HEK293 (cell line): ENCODE measurements at regions not wholly inside any gene's neighbourhood (a gene's known extent, or its start where the extent isn't known, plus 50 kb on each side); places are given as distances from the start of the nearest gene placed in this dataset.

Experiments used
- CTCF ChIA-PET: fragments of 350-600 bp; formaldehyde crosslinking; extraction: SDS; loops from one replicate; lab custom pipeline; 2021; ENCODE audit warnings: antibody characterized with exemption; lab: Yijun Ruan, JAX
- POLR2A ChIA-PET: fragments of 300-600 bp; formaldehyde crosslinking; extraction: SDS; loops from one replicate; lab custom pipeline; 2020; ENCODE audit warnings: antibody characterized with exemption, inconsistent platforms; lab: Yijun Ruan, JAX
- H3K27ac ChIP-seq: fragments of 200-500 bp; sonication (Bioruptor generic); 2 replicates; pipeline ENCODE4 v1.5.1; 2014; ENCODE audit warnings: low read depth, low read length, control low read depth, inconsistent platforms; ENCODE audit errors: extremely low read depth
- H3K36me3 ChIP-seq, 2 experiments: fragments of 200-500 bp in 1 of 2; sonication (Bioruptor generic) in 1 of 2; 1 replicate in 1 of 2; 2 replicates in 1 of 2; pipeline ENCODE4 v1.5.1; 2014 to 2017; ENCODE audit warnings: inconsistent platforms in 2 of 2, low read length in 2 of 2; ENCODE audit not compliant: control insufficient read depth in 2 of 2, insufficient read depth in 1 of 2
- H3K4me1 ChIP-seq: fragments of 200-500 bp; sonication (Bioruptor generic); 2 replicates; pipeline ENCODE4 v1.5.1; 2014; ENCODE audit warnings: mild to moderate bottlenecking, low read length, inconsistent platforms; ENCODE audit not compliant: control insufficient read depth, insufficient read depth
- H3K4me3 ChIP-seq: 2 replicates; pipeline ENCODE4 v1.5.1; 2011; ENCODE audit warnings: low read depth, mild to moderate bottlenecking, control low read depth, low read length, moderate library complexity
- H3K9me3 ChIP-seq: fragments of 200-500 bp; sonication (Bioruptor generic); 2 replicates; pipeline ENCODE4 v1.5.1; 2014; ENCODE audit warnings: low read depth, low read length, inconsistent platforms; ENCODE audit not compliant: control insufficient read depth, insufficient read depth
- EGR2 ChIP-seq: fragments of 450-650 bp; formaldehyde crosslinking; IDR thresholded peaks from 2 replicates; pipeline ENCODE4 v1.5.1; 2016; ENCODE audit warnings: low read depth, missing biosample characterization, missing genetic modification characterization
- FEZF1 ChIP-seq: fragments of 450-650 bp; formaldehyde crosslinking; IDR thresholded peaks from 2 replicates; pipeline ENCODE4 v1.5.1; 2016; ENCODE audit warnings: missing biosample characterization, missing genetic modification characterization
- GFI1B ChIP-seq: fragments of 450-650 bp; formaldehyde crosslinking; IDR thresholded peaks from 2 replicates; pipeline ENCODE4 v1.5.1; 2016; ENCODE audit warnings: missing biosample characterization, missing genetic modification characterization
- HOXA7 ChIP-seq: sonication (generic); formaldehyde crosslinking; IDR thresholded peaks from 2 replicates; pipeline ENCODE4 v1.8.1; 2022; ENCODE audit warnings: missing genetic modification reagents, borderline replicate concordance
- KLF16 ChIP-seq: fragments of 450-650 bp; formaldehyde crosslinking; IDR thresholded peaks from 2 replicates; pipeline ENCODE4 v1.5.1; 2017; ENCODE audit warnings: missing biosample characterization, missing genetic modification characterization
- KLF8 ChIP-seq: fragments of 450-650 bp; formaldehyde crosslinking; IDR thresholded peaks from 2 replicates; pipeline ENCODE4 v1.5.1; 2016; ENCODE audit warnings: missing biosample characterization, missing genetic modification characterization
- MZF1 ChIP-seq: fragments of 450-650 bp; formaldehyde crosslinking; IDR thresholded peaks from 2 replicates; pipeline ENCODE4 v1.5.1; 2017; ENCODE audit warnings: missing biosample characterization, missing genetic modification characterization, borderline replicate concordance
- OSR2 ChIP-seq: fragments of 450-650 bp; formaldehyde crosslinking; IDR thresholded peaks from 2 replicates; pipeline ENCODE4 v1.5.1; 2016; ENCODE audit warnings: missing biosample characterization, missing genetic modification characterization
- SCRT1 ChIP-seq: fragments of 450-650 bp; formaldehyde crosslinking; IDR thresholded peaks from 2 replicates; pipeline ENCODE4 v1.5.1; 2016; ENCODE audit warnings: missing biosample characterization, missing genetic modification characterization, borderline replicate concordance
- SP2 ChIP-seq: fragments of 450-650 bp; formaldehyde crosslinking; IDR thresholded peaks from 2 replicates; pipeline ENCODE4 v1.5.1; 2016; ENCODE audit warnings: missing biosample characterization, missing genetic modification characterization
- SP7 ChIP-seq: fragments of 450-650 bp; formaldehyde crosslinking; IDR thresholded peaks from 2 replicates; pipeline ENCODE4 v1.5.1; 2016; ENCODE audit warnings: missing biosample characterization, missing genetic modification characterization
- ZBTB21 ChIP-seq: fragments of 450-650 bp; formaldehyde crosslinking; IDR thresholded peaks from 2 replicates; pipeline ENCODE4 v1.5.1; 2017; ENCODE audit warnings: missing biosample characterization, missing genetic modification characterization
- ZFP3 ChIP-seq: fragments of 450-650 bp; formaldehyde crosslinking; IDR thresholded peaks from 2 replicates; pipeline ENCODE4 v1.5.1; 2016; ENCODE audit warnings: low read depth, missing biosample characterization, missing genetic modification characterization
- ZNF112 ChIP-seq: fragments of 450-650 bp; formaldehyde crosslinking; IDR thresholded peaks from 2 replicates; pipeline ENCODE4 v1.5.0; 2017; ENCODE audit warnings: missing biosample characterization, missing genetic modification characterization
- ZNF274 ChIP-seq, 2 experiments: fragments of 200-500 bp in 1 of 2; fragments of 450-650 bp in 1 of 2; sonication (Bioruptor generic) in 1 of 2; formaldehyde crosslinking in 1 of 2; IDR thresholded peaks; 2 replicates each; pipeline versions ENCODE4 v1.5.1 to v1.6.1; 2014 to 2016; ENCODE audit warnings: borderline replicate concordance in 1 of 2, inconsistent platforms in 1 of 2, low read length in 1 of 2, missing biosample characterization in 1 of 2, missing genetic modification characterization in 1 of 2
- ZNF292 ChIP-seq: fragments of 450-650 bp; formaldehyde crosslinking; IDR thresholded peaks from 2 replicates; pipeline ENCODE4 v1.5.1; 2016; ENCODE audit warnings: low read depth, missing biosample characterization, missing genetic modification characterization, borderline replicate concordance
- ZNF341 ChIP-seq: fragments of 450-650 bp; formaldehyde crosslinking; IDR thresholded peaks from 2 replicates; pipeline ENCODE4; 2016; ENCODE audit warnings: low read depth, missing biosample characterization, missing genetic modification characterization
- ZNF366 ChIP-seq: fragments of 450-650 bp; formaldehyde crosslinking; conservative IDR thresholded peaks from 2 replicates; pipeline ENCODE4 v1.5.1; 2016; ENCODE audit warnings: missing biosample characterization, missing genetic modification characterization
- ZNF473 ChIP-seq: fragments of 450-650 bp; formaldehyde crosslinking; IDR thresholded peaks from 2 replicates; pipeline ENCODE4 v1.5.1; 2017; ENCODE audit warnings: missing biosample characterization, missing genetic modification characterization
- ZNF555 ChIP-seq: fragments of 450-650 bp; formaldehyde crosslinking; conservative IDR thresholded peaks from 2 replicates; pipeline ENCODE4 v1.5.1; 2017; ENCODE audit warnings: missing biosample characterization, mild to moderate bottlenecking, missing genetic modification characterization, inconsistent platforms
- ZNF558 ChIP-seq: fragments of 450-650 bp; formaldehyde crosslinking; IDR thresholded peaks from 2 replicates; pipeline ENCODE4 v1.5.1; 2016; ENCODE audit warnings: missing biosample characterization, missing genetic modification characterization
- ZNF596 ChIP-seq: fragments of 450-650 bp; IDR thresholded peaks from 2 replicates; pipeline ENCODE4 v1.5.0; 2018; ENCODE audit warnings: missing biosample characterization, mild to moderate bottlenecking, missing genetic modification characterization, moderate library complexity
- TF ChIP-seq, protein P1 (sequence below): fragments of 450-650 bp; formaldehyde crosslinking; IDR thresholded peaks from 2 replicates; pipeline ENCODE4 v1.5.1; 2017; ENCODE audit warnings: missing biosample characterization, missing genetic modification characterization
- TF ChIP-seq, protein P2 (sequence below): fragments of 450-650 bp; formaldehyde crosslinking; IDR thresholded peaks from 2 replicates; pipeline ENCODE4 v1.5.1; 2016; ENCODE audit warnings: missing biosample characterization, missing genetic modification characterization
- TF ChIP-seq, protein P3 (sequence below): fragments of 450-650 bp; formaldehyde crosslinking; IDR thresholded peaks from 2 replicates; pipeline ENCODE4 v1.5.1; 2016; ENCODE audit warnings: missing biosample characterization, missing genetic modification characterization

DNA sequence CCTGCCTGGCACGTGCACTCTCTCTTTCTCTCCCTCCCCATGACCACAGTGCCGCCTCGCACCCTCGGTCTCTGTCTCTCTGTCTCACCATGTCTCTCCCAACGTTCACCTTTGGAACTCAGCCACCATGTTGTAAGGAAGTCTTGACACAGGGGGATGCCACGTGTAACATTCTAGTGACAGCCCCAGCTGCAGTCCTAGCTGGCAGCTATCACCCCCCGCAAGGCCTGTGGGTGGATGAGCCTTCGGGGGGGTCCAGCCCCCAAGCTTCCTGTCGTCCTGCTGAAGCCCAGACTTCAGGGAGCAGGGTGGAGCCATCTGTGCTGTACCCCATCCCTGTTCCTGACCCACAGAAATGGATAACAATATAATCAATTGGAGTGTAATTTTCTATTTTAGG is 118.5 kb downstream of the SOX1 start (continued):
- TF ChIP-seq ZNF366, result no peak
- TF ChIP-seq, protein P1, sequence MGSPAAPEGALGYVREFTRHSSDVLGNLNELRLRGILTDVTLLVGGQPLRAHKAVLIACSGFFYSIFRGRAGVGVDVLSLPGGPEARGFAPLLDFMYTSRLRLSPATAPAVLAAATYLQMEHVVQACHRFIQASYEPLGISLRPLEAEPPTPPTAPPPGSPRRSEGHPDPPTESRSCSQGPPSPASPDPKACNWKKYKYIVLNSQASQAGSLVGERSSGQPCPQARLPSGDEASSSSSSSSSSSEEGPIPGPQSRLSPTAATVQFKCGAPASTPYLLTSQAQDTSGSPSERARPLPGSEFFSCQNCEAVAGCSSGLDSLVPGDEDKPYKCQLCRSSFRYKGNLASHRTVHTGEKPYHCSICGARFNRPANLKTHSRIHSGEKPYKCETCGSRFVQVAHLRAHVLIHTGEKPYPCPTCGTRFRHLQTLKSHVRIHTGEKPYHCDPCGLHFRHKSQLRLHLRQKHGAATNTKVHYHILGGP (tag by site-specific recombination), result no peak
- TF ChIP-seq KLF16, result no peak
- TF ChIP-seq ZFP3 (tag by site-specific recombination), result no peak
- TF ChIP-seq KLF8 (tag by site-specific recombination), result no peak
- TF ChIP-seq, protein P2, sequence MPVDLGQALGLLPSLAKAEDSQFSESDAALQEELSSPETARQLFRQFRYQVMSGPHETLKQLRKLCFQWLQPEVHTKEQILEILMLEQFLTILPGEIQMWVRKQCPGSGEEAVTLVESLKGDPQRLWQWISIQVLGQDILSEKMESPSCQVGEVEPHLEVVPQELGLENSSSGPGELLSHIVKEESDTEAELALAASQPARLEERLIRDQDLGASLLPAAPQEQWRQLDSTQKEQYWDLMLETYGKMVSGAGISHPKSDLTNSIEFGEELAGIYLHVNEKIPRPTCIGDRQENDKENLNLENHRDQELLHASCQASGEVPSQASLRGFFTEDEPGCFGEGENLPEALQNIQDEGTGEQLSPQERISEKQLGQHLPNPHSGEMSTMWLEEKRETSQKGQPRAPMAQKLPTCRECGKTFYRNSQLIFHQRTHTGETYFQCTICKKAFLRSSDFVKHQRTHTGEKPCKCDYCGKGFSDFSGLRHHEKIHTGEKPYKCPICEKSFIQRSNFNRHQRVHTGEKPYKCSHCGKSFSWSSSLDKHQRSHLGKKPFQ, result no peak
- no peak for TF ChIP-seq ZNF596 (tag by site-specific recombination)
- TF ChIP-seq ZNF112, result no peak

DNA sequence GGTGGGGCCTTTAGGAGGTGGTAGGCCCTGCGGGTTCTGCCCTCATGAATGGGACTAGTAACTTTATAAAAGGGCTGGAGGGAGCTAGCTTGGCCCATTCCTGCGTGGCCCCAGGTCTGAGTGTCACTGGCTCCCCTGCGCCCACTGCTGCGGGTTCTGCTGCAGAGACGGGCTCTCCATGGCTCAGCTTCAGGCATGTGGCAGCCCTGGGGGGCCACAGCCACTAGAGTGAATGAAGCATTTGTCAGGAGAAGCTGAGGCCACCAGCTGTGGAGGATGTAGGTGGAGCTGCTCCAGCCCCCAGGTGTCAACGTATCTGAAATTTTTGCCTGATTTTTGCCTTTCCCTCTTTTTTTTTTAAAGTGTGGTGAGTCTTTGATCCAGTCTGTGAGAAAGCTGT is 119.1 kb downstream of the SOX1 start:
- Histone ChIP-seq H3K36me3 (no peaks in the 10 kb centered on the region), H3K27ac (no peak overlapping the region), H3K9me3 (no peaks in the 10 kb centered on the region), H3K4me3 (no peak overlapping the region), H3K4me1 (no peaks in the 10 kb centered on the region)
- CTCF ChIA-PET, result no interaction called here
- POLR2A ChIA-PET, result no interaction called here
- no peak for TF ChIP-seq SP2 (tag by site-specific recombination)
- no peak for TF ChIP-seq OSR2 (tag by site-specific recombination)
- TF ChIP-seq FEZF1 (tag by site-specific recombination), result no peak

DNA sequence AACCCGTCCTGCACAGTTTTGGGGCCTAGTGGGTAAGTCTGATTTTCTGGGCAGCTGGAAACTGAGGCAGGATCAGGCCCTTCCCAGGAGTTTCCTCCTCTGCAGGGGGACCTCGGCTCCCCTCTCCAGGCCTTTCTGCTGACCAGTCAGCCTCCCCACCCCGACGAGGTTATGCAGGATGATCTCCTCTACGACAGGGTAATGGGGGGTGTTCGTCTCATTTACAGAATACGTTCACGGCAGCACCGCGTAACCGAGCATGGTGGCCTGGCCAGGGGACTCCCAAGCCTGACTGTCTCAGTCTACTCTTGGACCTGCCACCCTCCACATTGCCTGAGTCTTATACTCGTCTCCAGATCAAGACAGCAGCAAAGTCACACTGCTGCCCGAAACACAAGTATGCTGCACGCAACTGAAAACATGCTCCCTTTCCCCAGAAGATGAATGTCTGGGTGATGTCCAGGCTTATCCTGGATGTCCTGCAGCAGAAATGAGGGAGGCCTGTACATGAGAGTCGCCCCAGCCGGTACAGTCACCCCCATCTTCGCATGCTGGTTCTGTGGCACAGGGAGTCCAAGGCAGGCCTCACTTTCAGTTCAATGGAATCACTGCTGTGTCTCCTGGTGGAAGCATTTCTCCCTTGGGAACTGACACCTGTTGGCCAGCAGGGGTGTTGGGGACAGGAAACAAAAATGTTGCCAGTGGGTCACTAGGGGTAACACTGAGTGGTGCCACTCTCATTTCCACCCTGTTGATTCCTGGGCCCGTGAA is 120.8 kb downstream of the SOX1 start:
- POLR2A ChIA-PET, result no interaction called here
- H3K27ac ChIP-seq, result no peak overlapping the region
- no peak overlapping the region for H3K4me3 ChIP-seq
- H3K36me3 ChIP-seq, result no peaks in the 10 kb centered on the region
- H3K9me3 ChIP-seq, result no peaks in the 10 kb centered on the region
- CTCF ChIA-PET, result no interaction called here
- no peaks in the 10 kb centered on the region for H3K4me1 ChIP-seq
- TF ChIP-seq ZNF473 (tag by site-specific recombination), result no peak
- no peak for TF ChIP-seq SP7 (tag by site-specific recombination)
- TF ChIP-seq EGR2 (tag by site-specific recombination), result no peak
- no peak for TF ChIP-seq HOXA7 (CRISPR knock-in tag)
- TF ChIP-seq SCRT1 (tag by site-specific recombination), result no peak
- TF ChIP-seq GFI1B (tag by site-specific recombination), result no peak
- no peak for TF ChIP-seq ZNF341 (tag by site-specific recombination)
- TF ChIP-seq MZF1 (tag by site-specific recombination), result no peak
- TF ChIP-seq ZNF292 (tag by site-specific recombination), result no peak
- TF ChIP-seq ZNF274 (IDR thresholded peaks at IDR 0.05; ENCODE audit: low read length), result no peak
- no peak for TF ChIP-seq ZNF274 (tag by site-specific recombination; IDR thresholded peaks at IDR 0.05; ENCODE audit: borderline replicate concordance)
- TF ChIP-seq, protein P3, sequence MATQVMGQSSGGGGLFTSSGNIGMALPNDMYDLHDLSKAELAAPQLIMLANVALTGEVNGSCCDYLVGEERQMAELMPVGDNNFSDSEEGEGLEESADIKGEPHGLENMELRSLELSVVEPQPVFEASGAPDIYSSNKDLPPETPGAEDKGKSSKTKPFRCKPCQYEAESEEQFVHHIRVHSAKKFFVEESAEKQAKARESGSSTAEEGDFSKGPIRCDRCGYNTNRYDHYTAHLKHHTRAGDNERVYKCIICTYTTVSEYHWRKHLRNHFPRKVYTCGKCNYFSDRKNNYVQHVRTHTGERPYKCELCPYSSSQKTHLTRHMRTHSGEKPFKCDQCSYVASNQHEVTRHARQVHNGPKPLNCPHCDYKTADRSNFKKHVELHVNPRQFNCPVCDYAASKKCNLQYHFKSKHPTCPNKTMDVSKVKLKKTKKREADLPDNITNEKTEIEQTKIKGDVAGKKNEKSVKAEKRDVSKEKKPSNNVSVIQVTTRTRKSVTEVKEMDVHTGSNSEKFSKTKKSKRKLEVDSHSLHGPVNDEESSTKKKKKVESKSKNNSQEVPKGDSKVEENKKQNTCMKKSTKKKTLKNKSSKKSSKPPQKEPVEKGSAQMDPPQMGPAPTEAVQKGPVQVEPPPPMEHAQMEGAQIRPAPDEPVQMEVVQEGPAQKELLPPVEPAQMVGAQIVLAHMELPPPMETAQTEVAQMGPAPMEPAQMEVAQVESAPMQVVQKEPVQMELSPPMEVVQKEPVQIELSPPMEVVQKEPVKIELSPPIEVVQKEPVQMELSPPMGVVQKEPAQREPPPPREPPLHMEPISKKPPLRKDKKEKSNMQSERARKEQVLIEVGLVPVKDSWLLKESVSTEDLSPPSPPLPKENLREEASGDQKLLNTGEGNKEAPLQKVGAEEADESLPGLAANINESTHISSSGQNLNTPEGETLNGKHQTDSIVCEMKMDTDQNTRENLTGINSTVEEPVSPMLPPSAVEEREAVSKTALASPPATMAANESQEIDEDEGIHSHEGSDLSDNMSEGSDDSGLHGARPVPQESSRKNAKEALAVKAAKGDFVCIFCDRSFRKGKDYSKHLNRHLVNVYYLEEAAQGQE (tag by site-specific recombination), result no peak
- no peak for TF ChIP-seq ZNF558 (tag by site-specific recombination)
- no peak for TF ChIP-seq ZBTB21 (tag by site-specific recombination)
- TF ChIP-seq ZNF555 (tag by site-specific recombination), result no peak
- TF ChIP-seq, all 188 proteins: peak for 0
